ENCODE measurements at regions not wholly inside any gene's neighbourhood (a gene's known extent, or its start where the extent isn't known, plus 50 kb on each side); places are given as distances from the start of the nearest gene placed in this dataset.
A peak's percentile ranks its signal among the peaks of the same experiment; 100 is the strongest.

GRCh38 chr19:28244966-28245365, 968.0 kb downstream of the UQCRFS1 start:
- no peak for DNase-seq (ENCODE audit: low read depth, low spot score)

- DNase-seq (ENCODE audit: low read depth, low spot score) = no peak
Measured at GRCh38 chr19:28242317-28242927, 970.5 kb downstream of the UQCRFS1 start.

- DNase-seq (ENCODE audit: low read depth, low spot score) = peak; percentile 23
Measured at GRCh38 chr19:28239270-28239669, 973.7 kb downstream of the UQCRFS1 start.

- no peak for DNase-seq (ENCODE audit: low read depth, low spot score)
Measured at GRCh38 chr19:28238270-28238820, 974.6 kb downstream of the UQCRFS1 start.

- DNase-seq (ENCODE audit: low read depth, low spot score) = no peak
Measured at GRCh38 chr19:28235606-28236125, 977.3 kb downstream of the UQCRFS1 start.

- DNase-seq (ENCODE audit: low read depth, low spot score) = no peak
Measured at GRCh38 chr19:28234637-28235036, 978.3 kb downstream of the UQCRFS1 start.

GRCh38 chr19:28228854-28229253, 984.1 kb downstream of the UQCRFS1 start:
- DNase-seq (ENCODE audit: low read depth, low spot score) = no peak

GRCh38 chr19:28224441-28224840, 988.5 kb downstream of the UQCRFS1 start:
- DNase-seq (ENCODE audit: low read depth, low spot score) = no peak

GRCh38 chr19:28221736-28222135, 991.2 kb downstream of the UQCRFS1 start:
- peak; percentile 7 for DNase-seq (ENCODE audit: low read depth, low spot score)

- DNase-seq (ENCODE audit: low read depth, low spot score) = no peak
Measured at GRCh38 chr19:28218728-28219127, 994.2 kb downstream of the UQCRFS1 start.

GRCh38 chr19:28217022-28217421, 995.9 kb downstream of the UQCRFS1 start:
- peak; percentile 63 for DNase-seq (ENCODE audit: low read depth, low spot score)

GRCh38 chr19:28213470-28214082, 999.4 kb downstream of the UQCRFS1 start:
- peak; percentile 15 for DNase-seq (ENCODE audit: low read depth, low spot score)

- DNase-seq (ENCODE audit: low read depth, low spot score) = no peak
Measured at GRCh38 chr19:28210886-28211285, 1002.1 kb downstream of the UQCRFS1 start.

GRCh38 chr19:28208745-28209144, 1004.2 kb downstream of the UQCRFS1 start:
- no peak for DNase-seq (ENCODE audit: low read depth, low spot score)

GRCh38 chr19:28207244-28207643, 1005.7 kb downstream of the UQCRFS1 start:
- no peak for DNase-seq (ENCODE audit: low read depth, low spot score)

GRCh38 chr19:28201462-28201943, 1011.4 kb downstream of the UQCRFS1 start:
- DNase-seq (ENCODE audit: low read depth, low spot score) = no peak

- DNase-seq (ENCODE audit: low read depth, low spot score) = no peak
Measured at GRCh38 chr19:28199323-28199722, 1013.6 kb downstream of the UQCRFS1 start.

- no peak for DNase-seq (ENCODE audit: low read depth, low spot score)
Measured at GRCh38 chr19:28196961-28197360, 1016.0 kb downstream of the UQCRFS1 start.

- DNase-seq (ENCODE audit: low read depth, low spot score) = no peak
Measured at GRCh38 chr19:28196101-28196500, 1016.9 kb downstream of the UQCRFS1 start.

- no peak for DNase-seq (ENCODE audit: low read depth, low spot score)
Measured at GRCh38 chr19:28185646-28186045, 1027.3 kb downstream of the UQCRFS1 start.

GRCh38 chr19:28184997-28185396, 1028.0 kb downstream of the UQCRFS1 start:
- DNase-seq (ENCODE audit: low read depth, low spot score) = no peak

- DNase-seq (ENCODE audit: low read depth, low spot score) = no peak
Measured at GRCh38 chr19:28176193-28176592, 1036.8 kb downstream of the UQCRFS1 start.

GRCh38 chr19:28171983-28172382, 1041.0 kb downstream of the UQCRFS1 start:
- DNase-seq (ENCODE audit: low read depth, low spot score) = no peak

All from iPS DF 19.7 (cell line).